HepG2 (cell line): ENCODE measurements at regions not wholly inside any gene's neighbourhood (a gene's known extent, or its start where the extent isn't known, plus 50 kb on each side); places are given as distances from the start of the nearest gene placed in this dataset.

Experiments
- ATF7-NPFF ChIP-seq: sonication (generic); formaldehyde crosslinking; IDR thresholded peaks from 2 replicates; pipeline ENCODE4 v1.8.1; 2023; ENCODE audit warnings: mild to moderate bottlenecking, low read depth, missing genetic modification reagents, moderate library complexity
- BRCA1 ChIP-seq: sonication (generic); formaldehyde crosslinking; IDR thresholded peaks from 2 replicates; pipeline ENCODE4 v1.4.0; 2020; ENCODE audit warnings: missing genetic modification reagents
- ERF ChIP-seq: IDR thresholded peaks from 2 replicates; pipeline ENCODE4 v1.6.1; 2018; ENCODE audit warnings: missing biosample characterization, missing genetic modification reagents
- JUN ChIP-seq: sonication (generic); formaldehyde crosslinking; IDR thresholded peaks from 2 replicates; pipeline ENCODE4 v1.4.0; 2020; ENCODE audit warnings: mild to moderate bottlenecking, missing genetic modification reagents
- MEIS1 ChIP-seq: sonication (generic); formaldehyde crosslinking; IDR thresholded peaks from 2 replicates; pipeline ENCODE4 v1.9.0; 2021; ENCODE audit warnings: mild to moderate bottlenecking, missing genetic modification reagents, moderate library complexity, borderline replicate concordance
- RAD21 ChIP-seq: fragments of 450-650 bp; formaldehyde crosslinking; IDR thresholded peaks from 2 replicates; pipeline ENCODE4 v1.5.0; 2020; ENCODE audit warnings: mild to moderate bottlenecking
- TEAD2 ChIP-seq: sonication (generic); formaldehyde crosslinking; IDR thresholded peaks from 2 replicates; pipeline ENCODE4 v1.9.0; 2021; ENCODE audit warnings: missing genetic modification reagents
- ZBTB7A ChIP-seq: sonication (generic); formaldehyde crosslinking; IDR thresholded peaks from 2 replicates; pipeline ENCODE4 v1.8.0; 2022; ENCODE audit warnings: mild to moderate bottlenecking, missing genetic modification reagents
- ZNF646 ChIP-seq: sonication (generic); formaldehyde crosslinking; IDR thresholded peaks from 2 replicates; pipeline ENCODE4 v1.9.0; 2021; ENCODE audit warnings: mild to moderate bottlenecking, missing genetic modification reagents

- TF ChIP-seq ATF7-NPFF (CRISPR knock-in tag) (no peak), BRCA1 (CRISPR knock-in tag) (no peak), TEAD2 (CRISPR knock-in tag) (no peak), RAD21 (CRISPR knock-in tag) (no peak), ZBTB7A (CRISPR knock-in tag) (no peak), MEIS1 (no peak), ZNF646 (CRISPR knock-in tag) (no peak), JUN (CRISPR knock-in tag) (no peak), ERF (CRISPR knock-in tag) (no peak)
These were observed 130.2 kb upstream of the TOPAZ1 start for GRCh38 chr3:44111482-44111881.
